NCI-H460 (cell line): ENCODE measurements at regions not wholly inside any gene's neighbourhood (a gene's known extent, or its start where the extent isn't known, plus 50 kb on each side); places are given as distances from the start of the nearest gene placed in this dataset.

Source experiments
- DNase-seq: peaks from one replicate; pipeline ENCODE4 v3.0.0-alpha.2; 2016; ENCODE audit warnings: low read depth; ENCODE audit errors: extremely low read depth

DNA sequence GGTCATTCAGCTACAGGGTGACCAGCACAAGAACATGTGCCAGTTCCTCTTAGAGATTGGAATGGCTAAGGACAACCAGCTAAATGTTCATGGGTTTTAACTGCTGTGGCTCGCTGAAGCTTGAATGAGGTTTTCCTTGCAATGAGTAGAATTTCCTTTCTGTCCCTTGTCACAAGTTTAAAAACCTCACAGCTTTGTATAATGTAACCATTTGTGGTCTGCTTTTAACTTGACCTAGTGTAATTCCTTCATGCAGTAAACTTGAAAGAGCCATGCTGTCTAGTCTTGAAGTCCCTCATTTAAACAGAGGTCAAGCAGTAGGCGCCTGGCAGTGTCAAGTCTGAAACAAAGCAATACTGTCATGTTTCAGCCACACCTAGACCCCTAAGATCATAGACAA is 181.3 kb upstream of the DMRT1 start:
- DNase-seq = no peak

DNA sequence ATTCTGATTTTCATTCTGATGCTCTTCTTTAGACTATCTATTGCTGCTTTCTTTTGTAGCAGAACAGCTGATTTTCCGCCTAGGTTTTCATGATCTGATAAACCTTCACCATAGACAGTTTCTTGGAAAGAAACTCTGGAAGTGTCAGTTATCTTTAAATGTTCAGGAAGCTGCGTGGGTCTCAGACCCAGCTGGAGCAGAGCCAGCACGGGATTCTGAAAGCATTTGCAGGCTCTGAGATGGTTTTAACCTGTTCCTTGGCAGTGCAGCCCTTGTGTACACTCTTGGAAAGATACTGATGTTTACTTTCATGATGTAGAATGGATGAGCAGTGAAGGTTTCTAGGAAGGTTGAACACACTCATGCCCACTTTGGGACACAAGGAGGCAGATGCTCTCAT is 178.0 kb upstream of the DMRT1 start:
- DNase-seq = no peak

DNA sequence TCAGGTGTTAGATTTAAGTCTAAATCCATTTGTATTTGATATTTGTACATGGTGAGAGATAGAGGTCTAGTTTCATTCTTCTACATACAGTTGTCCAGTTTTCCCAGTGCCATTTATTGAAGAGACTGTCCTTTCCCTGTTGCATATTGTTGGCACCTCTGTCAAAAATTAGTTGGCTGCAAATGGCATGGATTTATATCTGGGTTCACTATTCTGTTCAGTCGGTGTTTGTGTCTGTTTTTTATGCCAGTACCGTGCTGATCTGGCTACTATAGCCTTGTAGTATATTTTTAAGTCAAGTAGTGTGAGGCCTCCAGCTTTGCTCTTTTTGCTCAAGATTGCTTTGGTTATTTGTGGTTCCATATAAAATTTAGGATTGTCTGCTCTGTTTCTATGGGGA is 176.2 kb upstream of the DMRT1 start:
- DNase-seq = no peak

DNA sequence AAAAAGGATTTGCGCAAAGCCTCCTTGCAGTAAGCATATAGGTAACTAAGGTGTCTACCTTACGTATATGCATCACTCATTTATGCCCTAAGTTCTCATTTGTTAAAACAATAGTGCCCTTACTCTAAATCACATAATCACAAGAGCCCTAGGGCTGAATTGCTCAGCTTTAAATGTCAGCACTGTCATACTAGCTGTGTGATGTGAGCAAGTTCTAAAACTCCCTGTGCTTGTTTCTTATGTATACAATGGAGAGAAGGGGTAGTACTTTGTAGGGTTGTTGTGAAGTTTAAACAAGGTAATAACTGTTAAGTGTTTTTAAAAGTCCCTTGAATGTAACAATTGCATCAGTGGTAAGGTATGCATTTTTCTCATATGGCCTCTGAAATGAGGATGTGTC is 169.5 kb upstream of the DMRT1 start:
- DNase-seq = no peak

DNA sequence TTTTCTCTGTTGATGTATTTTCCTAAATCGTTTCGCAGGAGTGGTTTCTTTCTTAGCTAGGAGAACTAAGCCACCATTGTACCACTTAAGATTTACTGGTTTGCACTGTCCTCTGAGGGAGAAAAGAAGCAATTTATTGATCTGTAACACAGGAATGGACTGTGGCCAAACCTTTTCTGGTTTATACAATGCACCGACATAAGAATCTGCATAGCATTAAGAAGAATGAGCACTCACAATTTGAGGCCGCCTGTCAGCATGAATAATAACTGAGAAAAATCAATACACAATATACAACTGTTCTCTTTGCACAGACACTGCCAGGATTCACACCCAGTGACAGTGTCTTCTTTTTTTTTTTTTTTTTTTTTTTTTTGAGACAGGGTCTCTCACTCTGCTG is 168.6 kb upstream of the DMRT1 start:
- DNase-seq = no peak

DNA sequence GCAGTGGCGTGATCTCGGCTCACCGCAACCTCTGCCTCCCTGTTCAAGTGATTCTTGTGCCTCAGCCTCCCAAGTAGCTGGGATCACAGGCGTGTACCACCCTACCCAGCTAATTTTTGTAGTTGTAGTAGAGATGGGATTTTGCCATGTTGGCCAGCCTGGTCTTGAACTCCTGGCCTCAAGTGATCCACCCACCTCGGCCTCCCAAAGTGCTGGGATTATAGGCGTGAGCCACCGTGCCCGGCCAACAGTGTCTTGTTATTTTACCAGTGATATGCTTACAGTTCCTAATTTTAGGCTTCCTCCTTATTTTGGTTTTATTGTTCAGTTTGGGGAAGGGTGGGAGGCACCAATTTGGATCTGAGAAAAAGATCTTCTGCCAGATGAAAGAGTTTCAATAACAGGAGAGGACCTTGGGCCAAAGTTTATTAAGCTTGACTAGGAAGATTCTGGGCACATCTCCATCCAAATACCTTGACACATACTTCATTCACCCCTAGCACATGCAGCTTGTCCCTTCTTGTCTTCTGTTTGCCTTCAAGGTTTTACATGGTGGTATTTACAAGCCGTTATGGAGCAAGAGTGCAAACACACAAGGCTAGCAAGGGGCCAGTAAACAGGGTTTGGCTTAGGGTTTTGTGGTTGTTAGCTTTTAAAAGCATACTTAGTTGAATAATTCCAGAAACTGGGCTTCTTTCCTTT is 168.1 kb upstream of the DMRT1 start:
- no peak for DNase-seq

DNA sequence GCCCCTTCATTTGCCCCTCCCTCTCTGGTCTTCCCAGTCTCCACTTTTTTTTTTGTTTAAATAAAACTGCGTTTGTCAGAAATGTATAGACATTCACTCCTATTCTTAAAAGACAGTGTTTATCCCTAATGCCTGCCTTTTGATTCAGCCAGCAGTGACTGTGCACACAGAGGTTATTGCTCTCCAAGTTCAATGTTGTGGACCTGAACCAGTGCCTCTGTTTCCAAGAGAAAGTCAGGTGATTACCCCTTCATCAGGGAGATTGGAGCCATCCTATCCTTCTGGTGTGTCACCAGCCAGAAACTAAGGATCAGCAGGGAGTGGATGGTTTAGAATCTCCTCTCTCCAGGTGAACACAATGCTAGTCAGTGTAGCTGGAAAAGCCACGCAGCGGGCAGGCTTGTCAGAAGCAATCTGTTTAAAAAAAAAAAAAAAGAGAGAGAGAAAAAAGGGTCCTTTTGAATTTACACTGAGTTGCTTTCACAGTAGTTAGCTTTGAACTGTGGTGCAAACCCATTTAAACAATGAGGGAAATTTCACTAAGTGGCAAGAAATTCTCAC is 167.5 kb upstream of the DMRT1 start:
- no peak for DNase-seq

DNA sequence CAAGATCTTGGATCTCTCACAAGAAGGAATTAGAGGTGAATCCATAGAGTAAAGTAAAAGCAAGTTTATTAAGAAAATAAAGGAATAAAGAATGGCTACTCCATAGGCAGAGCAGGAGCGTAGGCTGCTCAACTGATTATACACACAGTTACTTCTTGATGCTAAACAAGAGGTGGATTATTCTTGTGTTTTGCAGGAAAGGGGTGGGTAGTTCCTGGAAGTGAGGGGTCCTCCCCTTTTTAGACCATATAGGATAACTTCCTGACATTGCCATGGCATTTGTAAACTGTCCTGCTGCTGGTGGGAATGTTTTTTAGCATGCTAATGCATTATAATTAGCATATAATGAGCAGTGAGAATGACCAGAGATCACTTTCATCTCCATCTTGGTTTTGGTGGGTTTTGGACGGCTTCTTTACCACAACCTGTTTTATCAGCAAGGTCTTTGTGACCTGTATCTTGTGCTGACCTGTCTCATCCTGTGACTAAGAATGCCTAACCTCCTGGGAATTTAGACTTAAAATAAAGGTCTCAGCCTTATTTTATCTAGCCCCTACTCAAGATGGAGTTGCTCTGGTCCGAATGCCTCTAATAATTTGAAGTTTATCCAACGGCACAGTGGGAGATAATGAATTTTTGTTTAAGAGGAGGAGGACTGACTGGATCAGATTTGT is 165.7 kb upstream of the DMRT1 start:
- DNase-seq = no peak

DNA sequence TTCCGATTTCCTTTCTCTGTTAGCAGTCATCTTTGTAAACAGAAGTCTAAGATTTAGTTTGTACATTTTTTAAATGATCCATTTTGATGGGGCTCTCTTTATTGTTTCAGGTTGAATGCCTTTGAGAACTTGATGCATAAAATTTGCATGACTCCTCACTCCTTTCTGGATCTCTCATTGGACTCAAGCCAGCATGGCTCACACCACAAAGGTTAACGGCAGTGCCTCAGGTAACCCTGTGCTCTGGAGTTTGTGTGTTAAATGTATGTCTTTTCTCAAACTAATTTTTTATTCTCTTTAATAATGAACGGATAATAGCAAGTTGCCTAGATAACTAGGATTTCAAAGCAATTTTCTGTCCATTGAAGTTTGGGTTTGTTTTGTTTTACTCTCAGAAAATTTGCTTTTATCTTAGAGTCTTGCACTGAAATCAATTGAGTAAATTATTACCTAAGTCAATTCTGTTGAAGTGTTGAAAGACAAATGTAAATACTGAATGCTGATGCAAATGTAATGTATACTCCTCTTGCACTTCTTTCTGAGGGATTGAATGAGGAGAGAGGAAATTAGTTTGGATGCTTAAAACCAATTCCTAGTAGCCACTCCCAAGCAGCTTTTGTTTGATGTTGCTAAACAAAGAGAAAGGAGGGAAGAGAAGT is 164.6 kb upstream of the DMRT1 start:
- no peak for DNase-seq

DNA sequence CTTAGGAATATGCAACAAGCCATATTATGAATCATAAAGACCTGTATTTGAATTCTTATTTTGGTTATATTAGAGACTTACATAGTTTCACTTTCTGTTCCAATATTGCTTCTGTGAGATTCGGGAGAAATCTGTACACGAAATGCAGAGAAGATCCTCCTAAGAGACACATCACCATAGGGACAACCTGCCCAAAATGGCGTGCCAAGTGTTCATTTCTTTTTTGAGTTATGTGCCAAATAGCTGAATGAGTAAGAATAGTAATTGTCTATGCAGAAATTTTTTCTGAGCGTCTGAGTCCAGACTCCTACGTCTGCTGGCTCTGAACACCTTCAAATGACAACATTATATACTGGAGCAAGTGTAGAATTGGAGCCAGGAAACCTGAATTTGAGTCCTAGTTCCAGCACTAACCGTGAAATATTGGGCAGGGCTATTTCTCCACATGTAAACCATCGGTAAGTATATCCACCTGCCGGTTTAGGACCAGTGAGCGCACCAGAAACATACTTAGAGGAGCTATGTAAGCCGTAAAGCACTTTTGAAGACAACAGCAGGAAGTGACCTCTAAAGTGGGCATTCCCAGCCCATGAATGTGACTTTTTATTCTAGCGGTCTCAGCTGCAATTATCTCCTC is 163.9 kb upstream of the DMRT1 start:
- no peak for DNase-seq

DNA sequence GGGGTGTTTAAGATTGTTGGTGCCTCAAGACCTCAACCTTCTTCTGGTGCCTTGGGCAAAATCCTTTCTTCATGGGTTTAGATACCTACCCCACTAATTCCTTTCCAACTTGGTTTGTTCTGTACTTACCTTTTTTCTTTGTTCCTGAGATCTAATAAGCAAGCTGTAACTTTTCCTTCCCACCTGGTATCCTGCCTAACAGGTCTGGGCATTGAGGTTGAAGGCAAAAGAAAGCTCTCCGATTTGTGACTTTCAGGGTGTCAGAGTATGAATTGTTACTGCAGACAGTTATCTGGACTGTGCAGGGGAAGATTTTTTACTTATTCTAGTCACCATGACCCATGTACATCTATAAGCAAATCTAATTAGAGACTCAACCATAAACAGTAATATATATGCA is 162.6 kb upstream of the DMRT1 start:
- no peak for DNase-seq

DNA sequence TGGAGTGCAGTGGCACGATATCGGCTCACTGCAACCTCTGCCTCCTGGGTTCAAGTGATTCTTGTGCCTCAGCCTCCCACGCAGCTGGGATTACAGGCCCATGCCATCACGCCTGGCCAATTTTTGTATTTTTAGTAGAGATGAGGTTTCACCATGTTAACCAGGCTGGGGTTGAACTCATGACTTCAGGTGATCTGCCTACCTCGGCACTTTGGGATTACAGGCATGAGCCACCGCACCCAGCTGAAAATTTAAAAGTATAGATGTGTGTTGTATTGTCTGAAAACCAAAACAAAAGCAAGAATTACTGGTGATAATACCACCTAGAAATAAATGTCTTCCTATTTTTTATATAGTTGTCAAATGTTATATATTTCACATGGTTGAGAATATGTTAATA is 162.0 kb upstream of the DMRT1 start:
- DNase-seq = no peak

DNA sequence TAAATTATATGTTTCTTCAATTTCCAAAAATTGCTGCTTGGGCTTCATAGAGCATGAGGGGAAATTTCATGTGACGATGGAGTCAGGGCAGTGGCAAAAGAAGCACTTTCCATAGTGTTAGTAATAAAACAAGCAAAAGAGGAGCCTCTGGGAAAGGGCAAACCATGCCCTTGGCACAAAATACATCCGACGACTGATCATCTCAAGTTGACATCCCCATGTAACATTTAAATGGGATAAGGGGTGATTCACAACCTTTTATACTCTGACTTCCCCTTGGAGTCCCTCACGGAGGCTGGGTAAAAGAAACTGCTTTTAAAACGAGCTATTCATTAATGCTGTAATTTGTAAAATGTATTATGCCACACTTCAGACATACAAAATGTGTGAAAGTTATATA is 161.4 kb upstream of the DMRT1 start:
- peak; percentile 33 for DNase-seq

DNA sequence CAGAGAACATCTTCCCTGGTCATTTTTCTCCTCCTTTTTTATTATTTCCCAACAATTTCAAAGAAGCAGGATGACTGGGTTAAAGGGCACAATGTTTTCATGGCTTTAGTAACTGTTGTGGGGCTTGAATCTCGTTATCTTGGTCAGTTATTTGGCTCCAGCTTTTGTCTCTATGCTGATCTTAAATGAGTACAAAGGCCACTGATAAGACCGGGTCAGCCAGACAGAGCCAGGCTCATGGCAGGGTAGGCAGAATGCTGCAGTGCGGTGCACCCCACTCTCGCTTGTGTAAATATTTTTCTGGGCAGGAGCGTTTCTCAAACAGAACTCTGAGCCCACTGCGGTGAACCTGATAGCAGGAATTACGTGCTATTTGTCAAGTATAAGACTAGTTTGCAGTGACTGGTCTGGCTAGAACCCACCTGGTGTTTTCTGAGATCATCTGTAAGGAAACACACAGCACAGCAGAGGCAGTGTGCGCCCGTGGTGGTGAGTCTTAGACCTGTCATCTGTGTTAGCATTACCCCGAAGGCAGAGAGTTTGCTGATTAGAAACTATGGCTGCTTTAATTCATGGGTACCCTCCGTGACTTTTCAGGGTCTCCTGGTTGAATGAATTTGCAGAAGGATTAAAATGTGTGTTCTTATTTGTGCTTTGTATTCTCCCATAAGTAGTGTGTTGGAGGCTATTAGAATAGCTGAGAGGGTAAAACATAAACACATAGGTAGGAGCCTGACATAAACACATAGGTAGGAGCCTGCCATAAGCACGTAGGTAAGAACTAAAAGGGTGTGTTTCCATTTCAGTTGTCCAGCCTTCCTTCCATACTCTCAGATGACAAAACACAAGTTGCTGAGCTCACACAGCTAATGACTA is 158.6 kb upstream of the DMRT1 start:
- no peak for DNase-seq

DNA sequence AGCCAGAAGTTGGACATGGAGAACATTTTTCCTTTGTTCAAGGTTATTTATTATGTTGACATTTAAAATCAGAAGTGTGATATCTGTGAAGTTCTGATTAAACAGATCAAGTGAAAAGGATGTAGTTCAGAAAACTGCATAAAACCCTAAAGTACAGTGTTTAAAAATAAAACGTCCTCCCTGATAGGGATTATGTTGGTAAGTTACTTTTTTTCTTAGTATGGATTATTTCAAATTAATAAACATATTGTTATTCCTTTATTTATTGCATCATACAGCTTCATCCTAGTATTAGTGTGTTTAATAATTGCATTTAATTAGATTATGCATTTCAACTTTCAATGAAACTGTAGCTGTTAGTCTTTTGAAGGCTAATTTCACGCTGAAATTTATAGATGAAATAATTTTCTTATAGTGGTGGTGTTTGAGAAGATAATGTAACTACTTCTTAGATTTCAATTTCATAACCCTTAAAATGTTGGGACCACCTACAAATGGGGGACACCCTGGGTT is 157.9 kb upstream of the DMRT1 start:
- DNase-seq = no peak

DNA sequence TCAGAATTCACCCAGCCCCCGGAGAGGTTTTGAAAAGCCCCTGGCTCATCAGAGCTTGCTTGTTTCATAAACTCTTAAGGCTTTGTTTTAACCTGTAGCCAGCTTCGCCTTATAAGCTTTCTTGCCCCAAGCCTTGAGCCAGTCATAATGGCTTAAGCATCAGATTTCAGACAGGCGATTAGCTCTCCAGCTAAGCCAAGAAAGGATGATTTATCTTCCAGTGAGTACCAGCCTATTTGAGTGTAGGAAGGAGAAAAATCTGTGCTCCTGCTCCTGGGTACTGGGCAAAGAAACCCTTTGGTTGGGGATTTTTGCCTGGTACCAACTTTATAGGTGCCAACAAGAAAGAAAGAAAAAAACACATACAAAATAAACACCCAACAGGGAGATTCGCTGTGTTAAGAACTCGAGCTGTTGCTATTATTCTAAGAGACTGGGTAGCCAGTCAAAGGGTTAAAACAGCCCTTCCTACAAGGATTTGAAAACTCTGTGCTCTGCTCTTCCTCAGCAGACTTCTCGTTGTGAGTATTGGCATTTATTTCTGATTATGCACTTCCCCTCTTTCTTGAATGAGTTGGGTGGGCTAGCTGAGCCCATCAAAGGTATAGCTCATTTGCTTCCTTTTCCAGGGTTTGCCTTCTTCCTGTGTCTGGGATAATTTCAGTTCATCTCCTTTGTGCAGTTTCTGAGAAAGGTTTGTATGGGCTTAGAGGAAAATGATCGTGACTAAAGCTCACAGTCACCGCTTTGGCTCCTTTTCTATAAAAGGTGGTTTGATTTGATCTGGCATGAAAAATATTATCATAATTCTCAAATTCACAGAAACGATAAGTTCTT is 157.2 kb upstream of the DMRT1 start:
- no peak for DNase-seq

DNA sequence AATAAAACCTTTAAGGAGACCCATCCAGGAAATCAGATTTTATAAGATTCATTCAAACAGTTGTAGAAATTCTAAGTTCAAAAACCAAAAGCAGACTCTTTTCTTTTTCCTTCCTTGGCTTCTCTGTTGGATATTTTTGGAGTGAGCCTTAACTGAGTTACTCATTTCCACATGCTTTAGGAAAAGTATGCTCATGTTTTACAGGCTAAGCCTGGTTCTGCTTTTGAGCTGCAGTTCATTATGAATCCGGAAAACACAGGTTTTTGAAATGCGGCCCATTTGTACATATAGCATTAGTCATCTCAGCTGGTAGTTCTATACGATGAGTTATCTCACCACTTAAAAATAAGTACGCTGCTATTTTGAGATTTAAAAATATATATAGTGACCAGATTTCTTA is 156.6 kb upstream of the DMRT1 start:
- DNase-seq = no peak

DNA sequence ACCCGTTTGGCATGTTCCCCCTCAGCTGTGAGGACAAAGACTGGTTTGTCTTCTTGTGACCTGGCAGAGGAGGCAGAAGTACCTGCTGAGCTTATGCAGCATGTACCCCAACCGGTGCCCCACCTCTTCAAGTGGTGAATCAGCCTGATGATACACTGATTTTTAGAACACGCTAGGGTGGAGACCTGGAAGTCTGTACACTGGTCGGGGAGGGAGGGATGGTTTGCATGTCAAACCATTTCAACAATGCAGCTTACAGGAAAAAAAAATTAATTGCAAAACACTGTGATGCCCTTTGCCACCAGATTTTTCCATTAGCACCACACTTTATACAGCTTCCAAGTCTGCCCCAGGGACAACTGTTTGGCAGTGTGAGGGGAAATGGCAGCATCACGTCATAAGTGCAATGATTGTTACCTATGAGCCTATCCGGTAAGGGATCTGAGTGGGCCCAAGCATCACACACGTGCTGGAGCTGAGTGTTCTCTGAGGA is 155.1 kb upstream of the DMRT1 start:
- DNase-seq = no peak
